ENCODE measurements at regions not wholly inside any gene's neighbourhood (a gene's known extent, or its start where the extent isn't known, plus 50 kb on each side); places are given as distances from the start of the nearest gene placed in this dataset.

- H3K9ac ChIP-seq (ENCODE audit: low read length), result no peak overlapping the region
- intact Hi-C loops (cut with micrococcal nuclease), result no loop called here
- H3K27me3 ChIP-seq (ENCODE audit: insufficient read depth, low read length), result no peaks in the 10 kb centered on the region
- no peaks in the 10 kb centered on the region for H3K9me3 ChIP-seq (ENCODE audit: control insufficient read depth in 1 of 2, insufficient read depth in 1 of 2, low read depth in 1 of 2, low read length in 2 of 2)
- H3K9me2 ChIP-seq (ENCODE audit: insufficient read depth), result no peaks in the 10 kb centered on the region
- no peak overlapping the region for H3K27ac ChIP-seq (ENCODE audit: low read depth, low read length)
- ATAC-seq (no peak), DNase-seq (ENCODE audit: low read depth, low spot score) (no peak)
- H3K4me2 ChIP-seq (ENCODE audit: low read length), result no peak overlapping the region
- no TSS peak for BruUV-seq (replicated peaks)
- CTCF ChIA-PET, result no interaction called here
- POLR2A ChIA-PET, result no interaction called here
- no peaks in the 10 kb centered on the region for H3K4me1 ChIP-seq (ENCODE audit: control insufficient read depth in 1 of 2, insufficient read depth in 2 of 2, low read length in 2 of 2)
- TF ChIP-seq ZNF274 (IDR thresholded peaks at IDR 0.05; ENCODE audit: low read depth, low read length) (no peak), JUND (IDR thresholded peaks at IDR 0.05) (no peak), ELF1 (IDR thresholded peaks at IDR 0.05; ENCODE audit: borderline replicate concordance, low read depth) (no peak), ZFX (IDR thresholded peaks at IDR 0.05) (no peak), POLR2AphosphoS5 (IDR thresholded peaks at IDR 0.05; ENCODE audit: low read depth, low read length) (no peak), EZH2 (IDR thresholded peaks at IDR 0.05) (no peak), SP1 (IDR thresholded peaks at IDR 0.05; ENCODE audit: low read depth) (no peak), EGR1 (IDR thresholded peaks at IDR 0.05; ENCODE audit: low read depth) (no peak), TCF7L2 (IDR thresholded peaks at IDR 0.05; ENCODE audit: borderline replicate concordance, extremely low read depth, insufficient read depth, insufficient read length) (no peak), SIN3A (IDR thresholded peaks at IDR 0.05; ENCODE audit: low read depth) (no peak), YY1 (IDR thresholded peaks at IDR 0.05; ENCODE audit: extremely low read depth, insufficient replicate concordance, low read depth, low read length) (no peak), CEBPB (IDR thresholded peaks at IDR 0.05; ENCODE audit: low read depth) (no peak), EZH2phosphoT487 (IDR thresholded peaks at IDR 0.05; ENCODE audit: borderline replicate concordance) (no peak), SRF (IDR thresholded peaks at IDR 0.05; ENCODE audit: low read depth) (no peak), CTCF (IDR thresholded peaks at IDR 0.05 in 2 of 3, conservative IDR thresholded peaks at IDR 0.05 in 1 of 3; ENCODE audit: borderline replicate concordance in 1 of 3, insufficient read depth in 1 of 3, low read depth in 2 of 3, low read length in 2 of 3) (no peak)
- TF ChIP-seq, protein P1, sequence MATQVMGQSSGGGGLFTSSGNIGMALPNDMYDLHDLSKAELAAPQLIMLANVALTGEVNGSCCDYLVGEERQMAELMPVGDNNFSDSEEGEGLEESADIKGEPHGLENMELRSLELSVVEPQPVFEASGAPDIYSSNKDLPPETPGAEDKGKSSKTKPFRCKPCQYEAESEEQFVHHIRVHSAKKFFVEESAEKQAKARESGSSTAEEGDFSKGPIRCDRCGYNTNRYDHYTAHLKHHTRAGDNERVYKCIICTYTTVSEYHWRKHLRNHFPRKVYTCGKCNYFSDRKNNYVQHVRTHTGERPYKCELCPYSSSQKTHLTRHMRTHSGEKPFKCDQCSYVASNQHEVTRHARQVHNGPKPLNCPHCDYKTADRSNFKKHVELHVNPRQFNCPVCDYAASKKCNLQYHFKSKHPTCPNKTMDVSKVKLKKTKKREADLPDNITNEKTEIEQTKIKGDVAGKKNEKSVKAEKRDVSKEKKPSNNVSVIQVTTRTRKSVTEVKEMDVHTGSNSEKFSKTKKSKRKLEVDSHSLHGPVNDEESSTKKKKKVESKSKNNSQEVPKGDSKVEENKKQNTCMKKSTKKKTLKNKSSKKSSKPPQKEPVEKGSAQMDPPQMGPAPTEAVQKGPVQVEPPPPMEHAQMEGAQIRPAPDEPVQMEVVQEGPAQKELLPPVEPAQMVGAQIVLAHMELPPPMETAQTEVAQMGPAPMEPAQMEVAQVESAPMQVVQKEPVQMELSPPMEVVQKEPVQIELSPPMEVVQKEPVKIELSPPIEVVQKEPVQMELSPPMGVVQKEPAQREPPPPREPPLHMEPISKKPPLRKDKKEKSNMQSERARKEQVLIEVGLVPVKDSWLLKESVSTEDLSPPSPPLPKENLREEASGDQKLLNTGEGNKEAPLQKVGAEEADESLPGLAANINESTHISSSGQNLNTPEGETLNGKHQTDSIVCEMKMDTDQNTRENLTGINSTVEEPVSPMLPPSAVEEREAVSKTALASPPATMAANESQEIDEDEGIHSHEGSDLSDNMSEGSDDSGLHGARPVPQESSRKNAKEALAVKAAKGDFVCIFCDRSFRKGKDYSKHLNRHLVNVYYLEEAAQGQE (IDR thresholded peaks at IDR 0.05; ENCODE audit: low read depth), result no peak
- no peaks in the 10 kb centered on the region for H4K20me1 ChIP-seq (ENCODE audit: insufficient read depth)
- no peak overlapping the region for H2AFZ ChIP-seq (ENCODE audit: low read depth, low read length, poor library complexity, severe bottlenecking)
- H3K36me3 ChIP-seq (ENCODE audit: control insufficient read depth in 1 of 2, insufficient read depth in 2 of 2, low read length in 2 of 2), result no peaks in the 10 kb centered on the region
- H3K4me3 ChIP-seq (replicated peaks in 1 of 2; ENCODE audit: low read depth in 1 of 2, low read length in 2 of 2), result no peak overlapping the region
- no peaks in the 10 kb centered on the region for H3K79me2 ChIP-seq (ENCODE audit: insufficient read depth, low read length)
- RAD21 ChIA-PET (ENCODE audit: low non-redundant PET in 1 of 2, low total read pairs in 2 of 2, uncharacterized antibody in 2 of 2, unreplicated experiment in 2 of 2), result no interaction called here
These were observed 890.8 kb downstream of the TRIML1 start for GRCh38 chr4:189029976-189030504.
